DND-41 (cell line): ENCODE measurements at regions not wholly inside any gene's neighbourhood (a gene's known extent, or its start where the extent isn't known, plus 50 kb on each side); places are given as distances from the start of the nearest gene placed in this dataset.

Experiments
- ATAC-seq: fragments of 200-7000 bp; cut with Tn5 transposase; 3 replicates; pipeline ENCODE4 v1.9.1; 2021; ENCODE audit warnings: low read depth; ENCODE audit not compliant: insufficient read depth
- DNase-seq: peaks from one replicate; pipeline ENCODE4 v3.0.0-alpha.2; 2020
- H2AFZ ChIP-seq: 2 replicates; pipeline ENCODE4 v1.6.0; 2012; ENCODE audit warnings: low read depth, low read length
- H3K27ac ChIP-seq: 2 replicates; pipeline ENCODE4 v1.5.1; 2012; ENCODE audit warnings: low read length, inconsistent platforms
- H3K27me3 ChIP-seq: fragments of 200-600 bp; sonication (generic); 2 replicates; pipeline ENCODE4 v1.6.0; 2012; ENCODE audit warnings: low read length, mild to moderate bottlenecking, inconsistent platforms; ENCODE audit not compliant: insufficient read depth, poor library complexity
- H3K36me3 ChIP-seq: 2 replicates; pipeline ENCODE4 v1.5.1; 2012; ENCODE audit warnings: low read length, inconsistent platforms; ENCODE audit not compliant: insufficient read depth
- H3K4me1 ChIP-seq: 2 replicates; pipeline ENCODE4 v1.5.1; 2012; ENCODE audit warnings: mild to moderate bottlenecking, low read length; ENCODE audit not compliant: insufficient read depth
- H3K4me2 ChIP-seq: 2 replicates; pipeline ENCODE4 v1.6.0; 2012; ENCODE audit warnings: mild to moderate bottlenecking, moderate library complexity, low read length, inconsistent platforms; ENCODE audit not compliant: insufficient read depth
- H3K4me3 ChIP-seq, 2 experiments: fragments of 200-600 bp in 1 of 2; shearing (Covaris generic) in 1 of 2; 2 replicates each; pipeline ENCODE4 v1.5.1; 2012 to 2016; ENCODE audit warnings: inconsistent platforms in 2 of 2, low read length in 2 of 2, mild to moderate bottlenecking in 2 of 2, low read depth in 1 of 2, moderate library complexity in 1 of 2
- H3K79me2 ChIP-seq: 2 replicates; pipeline ENCODE4 v1.6.0; 2012; ENCODE audit warnings: low read length, inconsistent platforms; ENCODE audit not compliant: insufficient read depth
- H3K9ac ChIP-seq: 2 replicates; pipeline ENCODE4 v1.6.0; 2012; ENCODE audit warnings: low read depth, mild to moderate bottlenecking, inconsistent platforms, low read length, moderate library complexity
- H3K9me3 ChIP-seq: 2 replicates; pipeline ENCODE4 v1.5.1; 2012; ENCODE audit warnings: low read length, moderate library complexity, mild to moderate bottlenecking, inconsistent platforms; ENCODE audit not compliant: insufficient read depth, severe bottlenecking
- H4K20me1 ChIP-seq: 2 replicates; pipeline ENCODE4 v1.6.0; 2012; ENCODE audit warnings: low read length; ENCODE audit not compliant: insufficient read depth
- EZH2 ChIP-seq: IDR thresholded peaks from 3 replicates; pipeline ENCODE4 v1.6.1; 2012; ENCODE audit warnings: borderline replicate concordance, low read depth, mild to moderate bottlenecking, moderate library complexity, low read length, inconsistent platforms; ENCODE audit not compliant: severe bottlenecking
- TF ChIP-seq, protein P1 (sequence below): IDR thresholded peaks from 2 replicates; pipeline ENCODE4 v1.5.1; 2012; ENCODE audit warnings: borderline replicate concordance, low read length, moderate library complexity, mild to moderate bottlenecking; ENCODE audit not compliant: poor library complexity, severe bottlenecking; ENCODE audit errors: extremely low read depth

- DNase-seq = no peak
- H4K20me1 ChIP-seq = no peaks in the 10 kb centered on the region
- no peaks in the 10 kb centered on the region for H3K4me1 ChIP-seq
- no peak for TF ChIP-seq EZH2
- TF ChIP-seq, protein P1, sequence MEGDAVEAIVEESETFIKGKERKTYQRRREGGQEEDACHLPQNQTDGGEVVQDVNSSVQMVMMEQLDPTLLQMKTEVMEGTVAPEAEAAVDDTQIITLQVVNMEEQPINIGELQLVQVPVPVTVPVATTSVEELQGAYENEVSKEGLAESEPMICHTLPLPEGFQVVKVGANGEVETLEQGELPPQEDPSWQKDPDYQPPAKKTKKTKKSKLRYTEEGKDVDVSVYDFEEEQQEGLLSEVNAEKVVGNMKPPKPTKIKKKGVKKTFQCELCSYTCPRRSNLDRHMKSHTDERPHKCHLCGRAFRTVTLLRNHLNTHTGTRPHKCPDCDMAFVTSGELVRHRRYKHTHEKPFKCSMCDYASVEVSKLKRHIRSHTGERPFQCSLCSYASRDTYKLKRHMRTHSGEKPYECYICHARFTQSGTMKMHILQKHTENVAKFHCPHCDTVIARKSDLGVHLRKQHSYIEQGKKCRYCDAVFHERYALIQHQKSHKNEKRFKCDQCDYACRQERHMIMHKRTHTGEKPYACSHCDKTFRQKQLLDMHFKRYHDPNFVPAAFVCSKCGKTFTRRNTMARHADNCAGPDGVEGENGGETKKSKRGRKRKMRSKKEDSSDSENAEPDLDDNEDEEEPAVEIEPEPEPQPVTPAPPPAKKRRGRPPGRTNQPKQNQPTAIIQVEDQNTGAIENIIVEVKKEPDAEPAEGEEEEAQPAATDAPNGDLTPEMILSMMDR = no peak
- no peaks in the 10 kb centered on the region for H3K79me2 ChIP-seq
- H3K27ac ChIP-seq = no peak overlapping the region
- H3K4me2 ChIP-seq = no peak overlapping the region
- H3K4me3 ChIP-seq = no peak overlapping the region
- ATAC-seq = peak; percentile 58; the same call in 2 of the 3 replicates
- H2AFZ ChIP-seq = no peak overlapping the region
- H3K9ac ChIP-seq = no peak overlapping the region
- H3K9me3 ChIP-seq = no peaks in the 10 kb centered on the region
- no peaks in the 10 kb centered on the region for H3K27me3 ChIP-seq
- H3K36me3 ChIP-seq = no peaks in the 10 kb centered on the region
Measured at GRCh38 chr3:30085486-30085885, 520.9 kb upstream of the TGFBR2 start.

DNA sequence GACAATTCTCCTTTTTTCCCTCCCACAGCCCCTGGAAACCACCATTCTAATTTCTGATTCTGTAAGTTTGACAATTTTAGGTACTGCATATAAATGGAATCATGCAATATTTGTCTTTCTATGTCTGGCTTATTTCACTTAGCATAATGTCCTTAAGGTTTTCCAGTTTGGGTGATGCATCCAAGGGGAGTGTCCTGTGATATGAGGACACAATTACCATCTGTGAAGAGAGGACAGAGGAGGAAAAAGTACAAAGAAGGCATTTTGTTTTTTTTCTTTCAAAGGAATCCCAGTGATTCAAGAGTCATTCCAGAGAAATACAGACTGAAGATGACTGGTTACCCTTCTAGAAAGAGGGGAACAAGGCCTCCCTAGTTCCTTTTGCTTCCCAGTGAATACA is 514.7 kb upstream of the TGFBR2 start:
- no peaks in the 10 kb centered on the region for H3K79me2 ChIP-seq
- no peak for ATAC-seq
- H3K4me2 ChIP-seq = no peak overlapping the region

DNA sequence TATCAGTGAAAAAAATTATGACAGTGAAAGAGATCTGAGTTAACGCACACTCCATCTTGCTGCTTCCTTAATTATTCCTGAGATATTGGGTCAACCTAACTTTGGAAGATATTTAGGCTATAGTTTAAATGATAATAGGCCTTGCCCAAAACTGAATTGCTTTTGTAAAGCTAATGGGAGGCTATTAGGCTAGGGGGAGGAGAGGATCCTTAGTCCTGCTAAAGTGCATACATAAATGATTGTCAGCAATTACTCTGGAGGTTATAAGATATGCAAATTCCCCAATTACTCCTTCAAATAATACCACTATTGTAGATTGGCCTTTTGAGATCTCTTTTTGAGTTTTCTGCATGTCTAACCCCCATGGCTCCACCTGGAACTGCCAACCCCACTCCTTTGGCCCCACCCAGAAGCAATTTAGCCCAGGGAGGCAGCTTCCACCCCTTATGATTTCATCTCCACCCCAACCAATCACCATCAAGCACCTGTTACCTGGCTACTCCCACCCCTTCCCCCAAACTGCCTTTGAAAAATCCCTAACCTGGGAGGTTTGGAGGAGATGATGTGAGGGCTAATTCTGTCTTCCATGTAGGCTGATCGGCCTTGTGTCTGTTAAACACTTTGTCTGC is 509.3 kb upstream of the TGFBR2 start:
- Histone ChIP-seq H3K4me1 (no peaks in the 10 kb centered on the region), H2AFZ (no peak overlapping the region), H4K20me1 (no peaks in the 10 kb centered on the region), H3K9me3 (peaks cover 9% of the 10 kb centered on the region), H3K27me3 (no peaks in the 10 kb centered on the region), H3K79me2 (no peaks in the 10 kb centered on the region), H3K27ac (no peak overlapping the region), H3K36me3 (no peaks in the 10 kb centered on the region), H3K4me3 (no peak overlapping the region), H3K9ac (no peak overlapping the region), H3K4me2 (no peak overlapping the region)
- ATAC-seq = no peak
- DNase-seq = no peak
- TF ChIP-seq EZH2 = no peak
- TF ChIP-seq, protein P1 = no peak

More for the DNA sequence above, 514.7 kb upstream of the TGFBR2 start:
- TF ChIP-seq, protein P1 = no peak
- no peak for TF ChIP-seq EZH2
- no peak overlapping the region for H3K27ac ChIP-seq
- H4K20me1 ChIP-seq = no peaks in the 10 kb centered on the region
- no peaks in the 10 kb centered on the region for H3K36me3 ChIP-seq
- no peak overlapping the region for H3K9ac ChIP-seq
- no peak overlapping the region for H3K4me3 ChIP-seq
- H3K9me3 ChIP-seq = peaks cover 9% of the 10 kb centered on the region
- H3K4me1 ChIP-seq = no peaks in the 10 kb centered on the region
- no peak overlapping the region for H2AFZ ChIP-seq
- DNase-seq = no peak
- no peaks in the 10 kb centered on the region for H3K27me3 ChIP-seq
